HG02938 (cell line): ENCODE measurements at regions not wholly inside any gene's neighbourhood (a gene's known extent, or its start where the extent isn't known, plus 50 kb on each side); places are given as distances from the start of the nearest gene placed in this dataset.
"Not testable (repeated sequence)": the region's sequence is repeated elsewhere in the genome, so short reads cannot be mapped to it uniquely, and the experiment has no call there.

Experiments used
- ATAC-seq: cut with Tn5 transposase; IDR thresholded peaks from one replicate; pipeline ENCODE4 v1.9.1; 2021; ENCODE audit warnings: mild to moderate bottlenecking, moderate library complexity; ENCODE audit not compliant: unreplicated experiment

DNA sequence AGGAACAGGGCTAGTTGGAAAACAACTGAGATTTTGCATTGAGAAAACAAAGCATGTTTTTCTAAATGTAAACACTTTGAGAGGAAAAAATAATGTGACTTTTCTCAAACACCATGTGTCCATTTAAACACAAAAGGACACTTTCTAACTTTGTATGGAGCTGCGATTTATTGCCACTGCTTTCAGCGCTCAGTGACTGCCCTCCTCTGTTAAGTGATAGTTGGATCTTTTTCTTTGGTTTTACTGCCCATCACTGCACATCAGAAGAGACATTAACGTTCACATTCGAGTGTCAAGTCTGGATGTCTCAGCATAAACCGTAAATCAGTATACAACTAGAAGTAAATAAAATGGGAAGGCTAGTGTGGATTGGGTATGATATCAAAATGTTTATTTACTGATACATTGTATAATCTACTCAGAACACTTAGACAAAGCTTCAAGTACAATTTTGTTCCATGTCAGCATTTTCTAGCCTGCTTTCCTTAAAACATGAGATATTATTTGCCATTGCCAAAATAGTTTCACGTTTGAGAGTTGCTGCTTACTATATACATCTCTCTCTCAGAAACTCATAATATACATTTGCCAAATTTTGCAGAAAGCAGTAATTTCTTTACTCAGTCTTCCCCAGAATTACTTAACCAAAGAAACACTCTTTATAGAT lies 237.6 kb downstream of the IKZF2 start:
- ATAC-seq: no peak

DNA sequence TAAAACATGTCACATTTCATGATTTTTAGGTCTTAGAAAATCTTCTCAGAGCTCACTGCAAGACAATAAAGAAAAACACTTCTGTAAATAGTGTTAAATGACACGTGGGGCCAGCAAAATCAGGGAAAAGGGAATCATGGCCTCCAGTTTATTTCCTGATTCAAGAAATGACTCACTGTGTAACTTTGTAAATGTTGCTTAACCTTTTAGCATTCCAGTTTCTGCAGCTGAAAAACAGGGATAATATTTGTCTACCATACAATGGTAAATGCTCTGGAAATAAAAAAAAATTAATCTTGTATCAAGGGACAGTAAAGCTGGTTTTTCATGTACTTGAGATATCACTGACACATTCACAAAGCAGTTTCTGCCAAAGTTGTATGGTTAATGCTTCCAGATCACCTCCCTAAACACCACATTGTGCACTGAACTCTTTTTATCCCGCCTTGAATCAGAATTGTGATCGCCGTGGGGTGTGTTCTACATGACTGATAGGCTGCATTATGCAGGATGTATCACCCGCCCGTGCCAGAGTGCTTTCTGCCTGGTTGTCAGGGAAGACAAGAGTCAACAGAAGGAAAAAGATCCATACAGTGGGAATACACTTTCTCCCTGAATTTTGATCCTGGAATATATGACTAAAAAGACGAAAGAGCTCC lies 238.8 kb downstream of the IKZF2 start:
- no peak for ATAC-seq

DNA sequence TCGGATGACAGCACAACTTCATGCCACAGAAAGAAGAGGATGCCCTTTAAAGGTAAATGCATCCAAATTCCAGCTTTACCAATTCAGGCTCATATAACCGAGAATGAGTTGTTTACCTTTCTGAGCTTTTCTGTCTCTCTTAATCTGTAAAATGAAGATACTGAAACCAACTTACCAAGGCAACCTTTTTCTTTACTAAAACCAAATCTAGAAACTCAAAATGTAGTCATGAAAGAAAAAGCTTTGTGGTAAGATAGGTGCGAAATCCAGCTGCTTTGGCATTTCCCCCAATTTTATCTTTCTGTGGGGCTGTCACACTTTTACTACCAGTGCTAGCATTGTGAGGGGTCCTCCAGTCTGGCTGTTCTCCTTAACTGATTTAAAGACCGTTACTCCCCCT lies 240.4 kb downstream of the IKZF2 start:
- ATAC-seq: peak; percentile 60

DNA sequence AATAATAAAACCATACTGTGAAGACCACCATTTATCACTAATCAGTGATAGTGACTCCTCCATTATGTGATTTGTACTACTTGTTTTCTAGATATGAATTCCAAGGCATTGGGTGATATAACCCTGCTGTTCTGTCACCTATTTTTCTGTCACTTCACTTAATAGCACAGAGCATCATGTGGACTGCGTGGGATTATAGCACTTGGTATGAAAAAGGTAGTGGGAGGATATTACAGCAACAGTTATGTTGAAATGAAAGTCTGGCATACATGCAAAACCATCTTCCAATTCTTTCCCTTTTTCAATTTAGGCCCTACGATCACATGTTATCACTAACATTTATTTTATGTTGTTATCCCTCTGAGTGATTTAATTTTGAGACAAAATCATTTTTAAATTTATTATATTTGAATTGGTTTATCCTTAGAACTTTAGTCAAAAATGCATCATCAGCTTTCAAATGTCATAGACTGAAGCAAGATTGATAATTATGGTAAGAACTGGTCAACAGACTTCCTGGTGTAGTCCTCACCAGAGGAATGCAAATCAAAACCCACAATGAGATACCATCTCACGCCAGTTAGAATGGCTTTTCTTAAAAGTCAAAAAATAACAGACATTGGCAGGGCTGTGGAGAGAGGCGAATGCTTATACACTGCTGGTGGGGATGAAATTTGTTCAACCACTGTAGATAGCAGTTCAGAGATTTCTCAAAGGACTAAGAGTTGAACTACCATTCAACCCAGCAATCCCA lies 242.6 kb downstream of the IKZF2 start:
- ATAC-seq: no peak

DNA sequence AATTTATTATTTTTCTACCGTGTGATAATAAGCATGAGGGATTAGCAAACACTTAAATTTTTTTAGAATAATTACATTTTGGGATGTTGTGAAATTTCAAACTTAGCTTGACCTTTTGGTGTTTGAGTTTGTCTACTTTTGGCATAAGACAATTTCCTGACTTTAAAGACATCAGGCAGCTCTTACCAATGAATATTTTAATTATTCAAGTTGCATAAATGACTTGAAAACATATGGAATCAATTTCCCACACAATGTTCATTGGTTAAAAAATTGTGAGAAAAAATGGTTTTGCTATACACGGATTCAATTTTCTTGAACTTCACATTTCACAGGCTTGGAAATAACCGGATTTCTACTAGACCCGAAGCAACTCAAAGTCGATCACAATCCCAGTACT lies 243.4 kb downstream of the IKZF2 start:
- ATAC-seq: no peak

DNA sequence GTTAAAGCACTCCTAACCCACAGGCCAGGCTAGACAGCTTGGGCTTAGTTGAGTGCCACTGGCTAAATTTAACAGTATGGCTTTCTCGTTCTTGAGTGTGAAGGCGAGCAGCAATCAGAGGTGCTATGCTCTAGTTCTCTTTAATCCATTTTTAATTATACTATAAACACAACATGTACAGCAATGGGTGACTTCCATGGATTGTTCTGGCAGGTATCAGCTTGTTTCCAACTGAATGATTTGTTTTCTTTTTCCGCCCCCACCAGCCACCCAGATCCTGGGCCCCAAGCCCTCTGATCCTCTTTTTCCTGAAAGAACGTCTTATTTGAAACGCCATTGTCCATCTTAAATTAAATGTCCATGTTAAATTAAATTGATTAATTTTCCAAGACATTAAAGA lies 244.8 kb downstream of the IKZF2 start:
- no peak for ATAC-seq

DNA sequence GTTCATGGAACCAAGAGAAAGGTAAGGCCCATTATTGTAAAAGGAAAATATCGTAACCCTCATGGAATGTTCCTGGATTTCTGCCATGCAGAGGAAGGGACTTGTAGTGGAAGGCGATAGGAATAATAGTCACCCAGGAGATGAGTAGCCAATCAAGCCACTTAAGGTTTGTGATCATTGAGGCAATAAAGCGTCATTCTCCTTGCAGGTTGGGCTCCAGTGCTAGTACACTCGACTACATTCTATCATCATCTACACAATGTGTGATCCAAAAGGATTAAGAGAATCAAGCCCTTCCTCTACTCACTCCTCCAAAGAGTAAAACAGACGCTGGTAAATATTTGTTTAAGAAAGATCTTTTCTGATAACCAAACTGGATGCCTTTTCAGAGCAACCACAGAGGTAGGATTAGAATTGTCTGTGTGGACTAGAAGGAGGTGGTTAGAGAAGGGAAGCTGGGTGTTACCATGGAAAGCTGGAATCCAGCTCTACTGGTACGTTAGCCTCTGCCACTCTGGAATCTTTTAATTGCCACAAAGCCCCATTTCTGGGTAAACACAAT lies 245.7 kb downstream of the IKZF2 start:
- ATAC-seq: no peak

DNA sequence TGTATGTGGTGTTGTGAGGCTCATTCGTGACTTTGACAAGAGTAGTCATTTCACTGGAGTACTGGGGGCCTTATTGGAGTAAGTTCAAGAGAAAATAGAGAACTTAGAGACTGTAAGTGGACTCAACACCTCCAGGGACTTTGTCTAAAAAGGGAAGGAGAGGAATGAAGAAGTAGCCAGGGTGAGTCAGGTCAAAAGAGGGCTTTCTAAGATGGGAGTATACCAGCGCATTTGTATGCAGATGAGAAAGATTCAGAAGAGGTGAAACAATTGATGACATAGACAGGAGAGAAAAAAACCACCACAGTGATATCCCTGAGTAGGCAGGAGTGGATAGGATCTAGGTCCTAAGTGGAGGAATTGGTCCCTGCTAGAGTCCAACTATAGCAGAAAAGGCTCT lies 246.8 kb downstream of the IKZF2 start:
- ATAC-seq: no peak

DNA sequence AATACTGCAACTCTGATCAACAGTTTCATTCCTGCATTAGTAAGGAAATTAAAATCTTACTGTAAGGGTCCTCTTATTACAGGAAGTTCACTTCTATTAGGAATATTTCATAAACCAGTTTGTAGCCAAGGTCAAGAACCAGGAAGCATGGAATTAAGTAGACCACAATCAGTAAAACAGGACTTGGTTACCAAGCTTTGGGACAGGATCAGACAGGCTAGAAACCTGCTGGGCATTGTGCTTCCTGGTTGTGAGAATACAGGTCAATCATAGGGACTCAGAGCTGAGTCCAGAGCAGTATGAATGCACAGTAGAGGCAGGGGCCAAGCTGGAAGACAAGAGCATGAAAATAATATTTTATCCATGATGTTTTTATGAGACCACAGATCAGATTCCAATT lies 248.0 kb downstream of the IKZF2 start:
- no peak for ATAC-seq

DNA sequence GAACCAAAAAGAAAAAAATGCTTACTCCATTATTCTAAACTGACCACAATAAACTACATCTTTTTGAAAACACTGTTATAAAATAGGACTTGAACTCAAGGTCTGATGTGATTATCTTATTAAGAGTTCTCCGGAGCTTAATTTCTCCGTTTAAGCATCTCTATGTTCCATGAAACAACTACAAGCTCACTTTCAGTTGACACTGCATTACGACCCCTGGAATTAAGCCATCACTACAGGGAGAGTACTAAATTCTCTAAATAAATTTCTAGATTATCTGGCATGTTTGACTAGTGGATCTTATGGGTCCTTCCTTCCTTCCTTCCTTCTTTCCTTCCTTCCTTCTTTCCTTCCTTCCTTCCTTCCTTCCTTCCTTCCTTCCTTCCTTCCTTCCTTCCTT lies 249.0 kb downstream of the IKZF2 start:
- no peak for ATAC-seq

DNA sequence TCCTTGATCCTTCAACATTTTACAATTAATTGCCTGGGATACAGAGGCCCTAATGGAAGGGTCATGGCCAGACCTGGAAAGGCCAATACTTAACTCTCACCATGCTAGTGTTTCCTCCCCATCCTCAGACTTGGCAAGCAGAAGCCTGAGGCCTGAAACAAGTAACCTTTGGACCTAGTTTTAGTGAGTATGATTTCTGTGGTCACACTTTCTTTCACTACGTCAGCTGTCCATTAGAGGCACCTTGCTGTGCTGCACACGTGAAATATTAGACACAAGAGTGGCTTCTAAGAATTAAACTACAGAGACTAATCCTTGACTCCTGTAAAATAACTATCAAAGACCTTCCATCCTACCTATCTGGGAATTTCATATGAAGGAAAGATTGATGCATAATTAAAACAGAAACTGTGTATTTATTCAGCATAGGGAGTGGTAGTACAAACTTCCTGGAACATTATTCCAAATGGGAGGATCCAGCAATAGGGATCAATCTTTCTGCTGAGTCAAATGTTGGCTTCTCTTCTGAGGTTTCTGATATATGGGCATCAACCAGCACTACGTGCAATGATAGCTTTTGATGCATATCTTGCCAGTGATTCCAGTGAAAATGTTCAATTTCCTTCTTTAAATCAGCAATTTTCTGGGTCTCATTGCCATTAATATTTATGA lies 249.7 kb downstream of the IKZF2 start:
- ATAC-seq: peak; percentile 48

DNA sequence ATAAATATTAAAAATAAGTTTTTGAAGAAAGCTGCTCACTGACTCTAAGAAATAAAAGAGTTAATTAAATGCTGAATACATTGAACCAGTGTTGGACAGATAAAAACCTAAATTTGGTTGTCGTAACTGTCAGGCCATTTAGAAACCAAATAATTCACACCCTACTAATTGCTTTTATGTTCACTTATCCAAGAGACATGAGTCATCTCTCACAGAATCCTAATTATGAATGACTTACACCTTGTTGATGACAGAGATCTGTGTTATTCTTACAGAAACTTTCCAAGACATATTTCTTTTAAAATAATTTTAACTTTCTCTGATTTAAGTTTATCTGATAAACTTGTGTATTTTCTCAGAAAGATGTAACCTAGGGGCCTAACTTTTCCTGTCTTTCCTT lies 250.7 kb downstream of the IKZF2 start:
- ATAC-seq: no peak

DNA sequence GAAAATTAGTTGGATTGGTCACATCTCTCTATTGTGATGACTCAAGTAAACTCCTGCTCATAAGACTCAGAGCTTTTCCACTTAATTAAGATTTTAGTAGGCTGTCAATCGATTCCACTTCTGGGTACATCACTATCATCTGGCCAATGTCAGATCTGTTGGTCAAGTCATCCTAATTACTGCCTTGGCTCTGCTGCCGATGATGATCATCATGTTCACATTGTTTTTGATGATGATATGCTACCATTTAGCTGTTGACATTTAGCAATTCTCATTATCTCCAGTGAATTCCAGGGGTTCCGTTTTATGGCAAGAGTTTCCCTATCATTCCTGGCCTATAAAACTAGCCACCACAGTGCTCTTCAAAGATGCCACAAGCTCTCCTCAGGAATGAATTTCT lies 253.4 kb downstream of the IKZF2 start:
- ATAC-seq: no peak

DNA sequence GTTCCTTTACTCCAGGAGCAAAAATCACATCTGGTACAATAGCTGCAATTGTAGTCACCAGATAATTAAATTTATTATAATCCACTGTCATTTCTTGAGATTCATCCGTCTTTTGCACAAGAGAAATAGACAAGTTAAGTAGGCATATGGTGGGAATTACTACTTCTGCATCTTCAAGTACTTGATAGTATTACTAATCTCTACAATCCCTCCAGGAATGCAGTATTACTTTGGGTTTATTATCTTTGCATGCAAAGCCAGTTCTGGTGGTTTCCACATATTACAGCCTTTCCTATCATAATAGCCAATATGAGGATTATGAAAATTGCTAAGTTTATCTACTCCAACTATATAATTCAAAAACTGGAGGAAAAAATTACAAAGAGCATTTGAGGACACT lies 254.1 kb downstream of the IKZF2 start:
- no peak for ATAC-seq

DNA sequence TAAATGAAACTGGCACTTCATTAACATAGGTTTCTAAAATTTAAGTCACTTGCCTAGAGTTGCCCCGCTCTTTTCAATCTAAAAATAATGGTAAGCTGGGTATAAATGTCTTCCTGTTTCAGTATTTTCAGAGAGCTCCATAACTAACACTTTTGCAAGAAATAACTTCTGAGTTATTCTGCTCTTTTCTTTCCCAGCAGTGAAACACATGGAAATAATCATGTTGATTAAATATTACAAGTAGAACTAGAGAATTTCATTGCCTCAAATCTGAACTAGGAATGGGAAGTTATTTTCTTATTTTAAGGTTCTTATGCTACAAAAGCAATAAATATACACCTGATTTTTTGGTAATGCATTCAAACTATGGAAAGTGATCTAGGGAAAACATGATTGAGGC lies 257.4 kb downstream of the IKZF2 start:
- no peak for ATAC-seq

DNA sequence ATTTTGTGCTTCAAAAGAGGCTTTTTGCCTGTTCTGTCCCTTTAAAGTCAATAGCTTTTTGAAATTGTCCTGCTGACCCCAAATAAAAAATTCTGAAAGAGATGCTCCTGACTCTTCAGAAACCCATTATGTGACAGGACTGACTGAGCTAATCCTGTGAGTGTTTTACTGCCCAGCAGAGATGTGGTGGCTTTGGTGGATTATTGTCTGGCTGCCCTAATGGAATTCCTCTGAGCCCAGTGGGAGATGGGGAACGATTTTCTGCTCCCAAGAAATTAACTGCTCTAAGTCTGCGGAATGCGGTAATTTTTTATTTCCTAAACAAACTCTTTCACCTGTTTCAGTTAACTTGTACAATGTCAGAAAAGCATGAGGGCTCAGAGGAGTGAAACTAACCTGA lies 258.2 kb downstream of the IKZF2 start:
- ATAC-seq: no peak

DNA sequence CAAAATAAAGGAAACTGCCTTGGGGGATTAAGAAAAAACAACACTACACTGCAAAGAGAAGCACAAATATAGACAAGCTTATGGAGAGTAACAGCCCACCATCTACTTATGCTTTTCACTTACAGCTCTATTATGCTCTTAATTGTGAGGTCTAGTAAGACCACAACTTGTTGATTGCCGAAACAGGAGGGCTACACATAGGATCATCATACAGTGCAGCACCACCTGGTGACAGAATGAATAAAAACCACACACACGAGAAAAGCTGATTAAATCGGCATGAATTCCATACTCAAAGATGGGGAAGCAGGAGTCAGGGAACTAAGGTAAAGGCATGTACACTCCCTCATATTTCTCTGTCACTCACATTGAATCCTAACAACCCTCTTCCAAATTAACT lies 259.2 kb downstream of the IKZF2 start:
- ATAC-seq: no peak

DNA sequence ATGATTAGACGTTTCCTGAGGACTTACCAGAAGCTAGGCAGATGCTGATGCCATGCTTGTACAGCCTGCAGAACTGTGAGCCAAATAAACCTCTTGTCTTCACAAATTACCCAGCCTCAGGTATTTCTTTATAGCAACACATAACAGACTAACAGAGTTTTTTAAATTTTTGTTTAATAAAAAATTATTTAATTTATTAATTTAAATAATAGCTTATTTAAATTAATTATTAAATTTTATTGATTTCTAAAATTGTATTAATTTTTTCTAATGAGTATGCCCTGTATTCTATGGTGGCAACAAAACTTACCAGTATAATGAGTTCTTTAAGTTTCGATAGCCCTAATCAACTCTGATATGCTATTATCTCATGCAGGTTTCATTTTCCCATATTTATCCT lies 259.8 kb downstream of the IKZF2 start:
- ATAC-seq: no peak

DNA sequence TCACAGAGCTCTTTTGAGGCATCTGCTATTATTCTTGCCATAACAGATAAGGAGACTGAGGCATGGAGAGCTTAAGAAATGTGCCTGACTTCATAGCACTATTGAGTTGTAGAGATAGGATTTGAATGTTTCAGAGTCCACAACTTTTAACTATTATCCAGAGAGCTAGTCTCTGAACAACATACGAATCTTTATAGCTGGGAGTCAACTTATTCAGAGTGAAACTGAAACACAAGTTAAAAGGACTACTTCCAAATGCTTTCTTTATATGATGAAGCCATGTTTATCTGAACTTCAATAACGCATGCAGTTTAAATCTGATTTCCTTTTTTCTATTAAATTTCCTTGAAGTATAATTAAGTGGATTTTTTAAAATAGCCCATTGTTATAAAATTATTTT lies 268.8 kb downstream of the IKZF2 start:
- ATAC-seq: peak; percentile 61

DNA sequence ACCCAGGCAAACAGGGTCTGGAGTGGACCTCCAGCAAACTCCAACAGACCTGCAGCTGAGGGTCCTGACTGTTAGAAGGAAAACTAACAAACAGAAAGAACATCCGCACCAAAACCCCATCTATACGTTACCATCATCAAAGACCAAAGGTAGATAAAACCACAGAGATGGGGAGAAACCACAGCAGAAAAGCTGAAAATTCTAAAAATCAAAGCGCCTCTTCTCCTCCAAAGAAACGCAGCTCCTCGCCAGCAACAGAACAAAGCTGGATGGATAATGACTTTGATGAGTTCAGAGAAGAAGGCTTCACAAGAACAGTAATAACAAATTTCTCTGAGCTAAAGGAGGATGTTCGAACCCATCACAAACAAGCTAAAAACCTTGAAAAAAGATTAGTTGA lies 274.9 kb downstream of the IKZF2 start:
- not testable (repeated sequence) for ATAC-seq

DNA sequence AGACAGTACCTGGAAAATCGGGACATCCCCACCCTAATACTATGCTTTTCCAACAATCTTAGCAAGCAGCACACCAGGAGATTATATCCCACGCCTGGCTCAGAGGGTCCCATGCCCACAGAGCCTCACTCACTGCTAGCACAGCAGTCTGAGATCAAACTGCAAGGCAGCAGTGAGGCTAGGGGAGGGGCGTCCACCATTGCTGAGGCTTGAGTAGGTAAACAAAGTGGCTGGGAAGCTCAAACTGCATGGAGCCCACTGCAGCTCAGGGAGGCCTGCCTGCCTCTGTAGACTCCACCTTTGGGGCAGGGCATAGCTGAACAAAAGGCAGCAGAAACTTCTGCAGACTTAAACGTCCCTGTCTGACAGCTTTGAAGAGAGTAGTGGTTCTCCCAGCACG lies 275.5 kb downstream of the IKZF2 start:
- not testable (repeated sequence) for ATAC-seq
